ENCODE measurements at regions not wholly inside any gene's neighbourhood (a gene's known extent, or its start where the extent isn't known, plus 50 kb on each side); places are given as distances from the start of the nearest gene placed in this dataset.

- Histone ChIP-seq H3K9me3 (replicated peaks; ENCODE audit: control insufficient read depth, insufficient read depth, low read length) (no peaks in the 10 kb centered on the region), H3K27ac (ENCODE audit: insufficient read depth, low read depth, low read length) (no peak overlapping the region), H4K20me1 (replicated peaks; ENCODE audit: control insufficient read depth, extremely low read depth, insufficient read depth, low read length) (no peaks in the 10 kb centered on the region), H3K9ac (replicated peaks; ENCODE audit: extremely low read depth, insufficient read depth, low read length) (no peak overlapping the region), H3K36me3 (ENCODE audit: control insufficient read depth in 2 of 2, extremely low read depth in 1 of 2, insufficient read depth in 2 of 2, low read length in 2 of 2) (no peaks in the 10 kb centered on the region), H3K79me2 (ENCODE audit: control insufficient read depth, insufficient read depth, low read length) (no peaks in the 10 kb centered on the region), H2AFZ (ENCODE audit: low read depth, low read length) (no peak overlapping the region), H3K4me3 (replicated peaks in 1 of 3; ENCODE audit: insufficient read depth in 1 of 3, low read depth in 1 of 3, low read length in 3 of 3) (no peak overlapping the region), H3K4me1 (ENCODE audit: control insufficient read depth, extremely low read depth, insufficient read depth, low read length) (no peaks in the 10 kb centered on the region), H3K4me2 (ENCODE audit: insufficient read depth, low read length) (no peak overlapping the region), H3K9me1 (replicated peaks; ENCODE audit: control insufficient read depth, extremely low read depth, insufficient read depth, low read length) (no peaks in the 10 kb centered on the region), H3K27me3 (ENCODE audit: control insufficient read depth in 2 of 2, insufficient read depth in 2 of 2, low read length in 2 of 2) (no peaks in the 10 kb centered on the region)
- no peak for FAIRE-seq
- dilution Hi-C loops (cut with MboI; ENCODE audit: extremely low pct_ligation_motif_present, low sequenced_read_pairs) (no loop called here), intact Hi-C loops (cut with micrococcal nuclease) (no loop called here)
- DNase-seq (ENCODE audit: low read depth, low spot score), result no peak
- CTCF ChIA-PET, result interaction anchor here (1.1 to 1.9 kb wide), 5 partner anchors 14 to 137 kb away, joined by 3 to 7 read pairs (median 4); no protein-coding TSS in a partner anchor
- TF ChIP-seq, protein P1, sequence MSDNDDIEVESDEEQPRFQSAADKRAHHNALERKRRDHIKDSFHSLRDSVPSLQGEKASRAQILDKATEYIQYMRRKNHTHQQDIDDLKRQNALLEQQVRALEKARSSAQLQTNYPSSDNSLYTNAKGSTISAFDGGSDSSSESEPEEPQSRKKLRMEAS (IDR thresholded peaks at IDR 0.05; ENCODE audit: insufficient read depth, insufficient read length), result no peak
- TF ChIP-seq GATA2 (IDR thresholded peaks at IDR 0.05; ENCODE audit: insufficient read depth, insufficient read length, low read depth, low read length) (no peak), FOS (IDR thresholded peaks at IDR 0.05; ENCODE audit: borderline replicate concordance, insufficient read depth, low read length) (no peak), POLR2AphosphoS5 (IDR thresholded peaks at IDR 0.05; ENCODE audit: insufficient read depth, low read depth, low read length) (no peak), EZH2 (IDR thresholded peaks at IDR 0.05; ENCODE audit: borderline replicate concordance, low read depth, low read length, severe bottlenecking) (no peak), MYC (IDR thresholded peaks at IDR 0.05; ENCODE audit: low read depth, low read length) (no peak), POLR2A (IDR thresholded peaks at IDR 0.05; ENCODE audit: low read depth, low read length) (no peak), JUN (IDR thresholded peaks at IDR 0.05; ENCODE audit: borderline replicate concordance, insufficient read depth, insufficient read length, low read depth) (no peak)
- TF ChIP-seq, protein P2, sequence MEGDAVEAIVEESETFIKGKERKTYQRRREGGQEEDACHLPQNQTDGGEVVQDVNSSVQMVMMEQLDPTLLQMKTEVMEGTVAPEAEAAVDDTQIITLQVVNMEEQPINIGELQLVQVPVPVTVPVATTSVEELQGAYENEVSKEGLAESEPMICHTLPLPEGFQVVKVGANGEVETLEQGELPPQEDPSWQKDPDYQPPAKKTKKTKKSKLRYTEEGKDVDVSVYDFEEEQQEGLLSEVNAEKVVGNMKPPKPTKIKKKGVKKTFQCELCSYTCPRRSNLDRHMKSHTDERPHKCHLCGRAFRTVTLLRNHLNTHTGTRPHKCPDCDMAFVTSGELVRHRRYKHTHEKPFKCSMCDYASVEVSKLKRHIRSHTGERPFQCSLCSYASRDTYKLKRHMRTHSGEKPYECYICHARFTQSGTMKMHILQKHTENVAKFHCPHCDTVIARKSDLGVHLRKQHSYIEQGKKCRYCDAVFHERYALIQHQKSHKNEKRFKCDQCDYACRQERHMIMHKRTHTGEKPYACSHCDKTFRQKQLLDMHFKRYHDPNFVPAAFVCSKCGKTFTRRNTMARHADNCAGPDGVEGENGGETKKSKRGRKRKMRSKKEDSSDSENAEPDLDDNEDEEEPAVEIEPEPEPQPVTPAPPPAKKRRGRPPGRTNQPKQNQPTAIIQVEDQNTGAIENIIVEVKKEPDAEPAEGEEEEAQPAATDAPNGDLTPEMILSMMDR (IDR thresholded peaks at IDR 0.05; ENCODE audit: extremely low read depth in 1 of 2, insufficient read depth in 1 of 2, low read depth in 1 of 2, low read length in 2 of 2), result no peak
- POLR2A ChIA-PET, result no interaction called here
- BruUV-seq (replicated peaks), result no TSS peak
Measured at GRCh38 chr2:234272069-234272850, 221.8 kb downstream of the SPP2 start.
